NCI-H2196 (cell line): ENCODE measurements at regions not wholly inside any gene's neighbourhood (a gene's known extent, or its start where the extent isn't known, plus 50 kb on each side); places are given as distances from the start of the nearest gene placed in this dataset.

ENCODE experiments used
- DNase-seq: peaks from one replicate; lab custom pipeline; 2025; ENCODE audit not compliant: unreplicated experiment; lab: John Stamatoyannopoulos, UW

GRCh38 chr3:24905266-24905665, 410.6 kb upstream of the THRB start:
- DNase-seq, result no peak

GRCh38 chr3:24907106-24907505, 412.5 kb upstream of the THRB start:
- no peak for DNase-seq

GRCh38 chr3:24911076-24911475, 416.4 kb upstream of the THRB start:
- DNase-seq, result no peak

- no peak for DNase-seq
These were observed 421.0 kb upstream of the THRB start for GRCh38 chr3:24915639-24916038.

GRCh38 chr3:24917908-24918307, 423.3 kb upstream of the THRB start:
- no peak for DNase-seq

- DNase-seq, result no peak
These were observed 428.9 kb upstream of the THRB start for GRCh38 chr3:24923570-24923969.

GRCh38 chr3:24929521-24929920, 434.9 kb upstream of the THRB start:
- no peak for DNase-seq

GRCh38 chr3:24933401-24933800, 438.8 kb upstream of the THRB start:
- DNase-seq, result no peak

- DNase-seq, result no peak
These were observed 441.9 kb upstream of the THRB start for GRCh38 chr3:24936574-24936973.

GRCh38 chr3:24937228-24937627, 442.6 kb upstream of the THRB start:
- no peak for DNase-seq

GRCh38 chr3:24937780-24938179, 443.1 kb upstream of the THRB start:
- DNase-seq, result no peak

- DNase-seq, result no peak
These were observed 449.3 kb upstream of the THRB start for GRCh38 chr3:24943961-24944360.

GRCh38 chr3:24944805-24945520, 450.3 kb upstream of the THRB start:
- DNase-seq, result no peak

- no peak for DNase-seq
These were observed 450.9 kb upstream of the THRB start for GRCh38 chr3:24945563-24945962.

GRCh38 chr3:24947103-24947502, 452.5 kb upstream of the THRB start:
- DNase-seq, result no peak

GRCh38 chr3:24951180-24951579, 456.5 kb upstream of the THRB start:
- DNase-seq, result no peak

- DNase-seq, result no peak
These were observed 457.7 kb upstream of the THRB start for GRCh38 chr3:24952388-24952787.

GRCh38 chr3:24953060-24953771, 458.6 kb upstream of the THRB start:
- DNase-seq, result no peak

GRCh38 chr3:24956613-24957012, 462.0 kb upstream of the THRB start:
- DNase-seq, result no peak

GRCh38 chr3:24958271-24958670, 463.6 kb upstream of the THRB start:
- DNase-seq, result no peak

- no peak for DNase-seq
These were observed 464.3 kb upstream of the THRB start for GRCh38 chr3:24958910-24959447.
